Neural cell (in vitro differentiated cells): ENCODE measurements at regions not wholly inside any gene's neighbourhood (a gene's known extent, or its start where the extent isn't known, plus 50 kb on each side); places are given as distances from the start of the nearest gene placed in this dataset.

Experiments
- H2AFZ ChIP-seq: fragments of 200-600, 300-800 bp; sonication (generic), shearing (Covaris generic); 2 replicates; pipeline ENCODE4 v1.6.0; 2014; ENCODE audit warnings: low read depth, mild to moderate bottlenecking, antibody characterized with exemption, low read length, moderate library complexity
- H3F3A ChIP-seq: fragments of 200-600 bp; shearing (Covaris generic); 2 replicates; pipeline ENCODE4 v1.6.1; 2016; ENCODE audit warnings: mild to moderate bottlenecking, moderate library complexity, mixed read lengths, antibody characterized with exemption, low read length; ENCODE audit not compliant: insufficient read depth, poor library complexity, severe bottlenecking
- H3K27ac ChIP-seq: fragments of 200-600, 300-800 bp; sonication (generic), shearing (Covaris generic); 2 replicates; pipeline ENCODE4 v1.5.1; 2014; ENCODE audit warnings: mild to moderate bottlenecking, low read length, moderate library complexity
- H3K27me3 ChIP-seq: fragments of 300-800, 200-600 bp; sonication (generic), shearing (Covaris generic); 2 replicates; pipeline ENCODE4 v1.6.0; 2014; ENCODE audit warnings: mild to moderate bottlenecking, low read depth, low read length, moderate library complexity; ENCODE audit not compliant: insufficient read depth
- H3K36me3 ChIP-seq: fragments of 300-800, 200-600 bp; sonication (generic), shearing (Covaris generic); 2 replicates; pipeline ENCODE4 v1.5.1; 2014; ENCODE audit warnings: mild to moderate bottlenecking, antibody characterized with exemption, low read length, moderate library complexity; ENCODE audit not compliant: insufficient read depth
- H3K4me2 ChIP-seq: fragments of 300-800, 200-600 bp; sonication (generic), shearing (Covaris generic); 2 replicates; pipeline ENCODE4 v1.6.0; 2014; ENCODE audit warnings: mild to moderate bottlenecking, low read length
- H3K4me3 ChIP-seq: fragments of 300-800, 200-600 bp; sonication (generic), shearing (Covaris generic); 2 replicates; pipeline ENCODE4 v1.5.1; 2014; ENCODE audit warnings: mild to moderate bottlenecking, low read length, moderate library complexity
- H3K79me2 ChIP-seq: fragments of 200-600 bp; shearing (Covaris generic); replicated peaks from 2 replicates; pipeline ENCODE4 v1.6.0; 2014; ENCODE audit warnings: mild to moderate bottlenecking, low read length, moderate library complexity; ENCODE audit not compliant: insufficient read depth
- H3K9ac ChIP-seq: fragments of 300-800, 200-600 bp; sonication (generic), shearing (Covaris generic); 2 replicates; pipeline ENCODE4 v1.6.1; 2016; ENCODE audit warnings: mild to moderate bottlenecking, low read length, mixed read lengths
- H3K9me2 ChIP-seq: fragments of 200-600 bp; shearing (Covaris generic); 2 replicates; pipeline ENCODE4 v1.6.1; 2016; ENCODE audit warnings: mild to moderate bottlenecking, low read length, mixed read lengths; ENCODE audit not compliant: insufficient read depth
- H3K9me3 ChIP-seq: fragments of 200-600, 300-800 bp; sonication (generic), shearing (Covaris generic); 2 replicates; pipeline ENCODE4 v1.6.1; 2016; ENCODE audit warnings: mild to moderate bottlenecking, mixed run types, low read length, moderate library complexity, mixed read lengths
- H4K20me1 ChIP-seq: fragments of 200-600 bp; shearing (Covaris generic); 2 replicates; pipeline ENCODE4 v1.6.1; 2016; ENCODE audit warnings: mild to moderate bottlenecking, mixed run types; ENCODE audit not compliant: insufficient read depth
- CTCF ChIP-seq: fragments of 450-650 bp; IDR thresholded peaks from 2 replicates; pipeline ENCODE4 v1.5.1; 2014; ENCODE audit warnings: antibody characterized with exemption, mild to moderate bottlenecking, moderate library complexity; ENCODE audit not compliant: poor library complexity, severe bottlenecking
- EP300 ChIP-seq: fragments of 450-650 bp; conservative IDR thresholded peaks from 2 replicates; pipeline ENCODE4 v1.6.1; 2014; ENCODE audit warnings: antibody characterized with exemption, mild to moderate bottlenecking, moderate library complexity; ENCODE audit not compliant: poor library complexity, severe bottlenecking
- EZH2 ChIP-seq: fragments of 200-600, 300-800 bp; shearing (Covaris generic), sonication (generic); IDR thresholded peaks from 2 replicates; pipeline ENCODE4 v1.6.1; 2014; ENCODE audit warnings: antibody characterized with exemption, low read length, borderline replicate concordance, mild to moderate bottlenecking; ENCODE audit not compliant: insufficient read depth, poor library complexity, severe bottlenecking
- MXI1 ChIP-seq: fragments of 450-650 bp; conservative IDR thresholded peaks from 2 replicates; pipeline ENCODE4 v1.6.1; 2014; ENCODE audit warnings: antibody characterized with exemption, mild to moderate bottlenecking; ENCODE audit not compliant: poor library complexity, severe bottlenecking
- POLR2AphosphoS5 ChIP-seq: IDR thresholded peaks from 2 replicates; pipeline ENCODE4 v1.6.1; 2012
- RAD21 ChIP-seq: fragments of 450-650 bp; conservative IDR thresholded peaks from 2 replicates; pipeline ENCODE4 v1.6.1; 2014; ENCODE audit warnings: antibody characterized with exemption, mild to moderate bottlenecking, moderate library complexity
- REST ChIP-seq: IDR thresholded peaks from 2 replicates; pipeline ENCODE4 v1.6.1; 2012; ENCODE audit warnings: borderline replicate concordance
- SMC3 ChIP-seq: fragments of 450-650 bp; conservative IDR thresholded peaks from 2 replicates; pipeline ENCODE4 v1.6.1; 2014; ENCODE audit warnings: antibody characterized with exemption, mild to moderate bottlenecking, moderate library complexity; ENCODE audit not compliant: poor library complexity
- TAF1 ChIP-seq: IDR thresholded peaks from 2 replicates; pipeline ENCODE4 v1.6.1; 2012; ENCODE audit warnings: low read depth

GRCh38 chr4:158074851-158075250, 98.0 kb downstream of the GASK1B start:
- no peak overlapping the region for H3K27ac ChIP-seq

GRCh38 chr4:158071931-158072330, 100.9 kb downstream of the GASK1B start:
- H3K27me3 ChIP-seq: no peaks in the 10 kb centered on the region
- no peaks in the 10 kb centered on the region for H3F3A ChIP-seq
- H3K9ac ChIP-seq: no peak overlapping the region
- H3K36me3 ChIP-seq: no peaks in the 10 kb centered on the region
- no peaks in the 10 kb centered on the region for H3K9me2 ChIP-seq
- no peaks in the 10 kb centered on the region for H3K9me3 ChIP-seq
- no peak overlapping the region for H2AFZ ChIP-seq
- no peaks in the 10 kb centered on the region for H3K79me2 ChIP-seq
- no peaks in the 10 kb centered on the region for H4K20me1 ChIP-seq
- TF ChIP-seq POLR2AphosphoS5: no peak
- no peak for TF ChIP-seq CTCF
- no peak overlapping the region for H3K4me3 ChIP-seq
- H3K4me2 ChIP-seq: no peak overlapping the region
- H3K27ac ChIP-seq: no peak overlapping the region

More at GRCh38 chr4:158074851-158075250, 98.0 kb downstream of the GASK1B start:
- H3K79me2 ChIP-seq: no peaks in the 10 kb centered on the region
- no peaks in the 10 kb centered on the region for H4K20me1 ChIP-seq
- no peaks in the 10 kb centered on the region for H3K27me3 ChIP-seq
- no peak overlapping the region for H2AFZ ChIP-seq
- no peak overlapping the region for H3K9ac ChIP-seq
- no peaks in the 10 kb centered on the region for H3F3A ChIP-seq
- TF ChIP-seq TAF1 (no peak), POLR2AphosphoS5 (no peak), RAD21 (no peak), REST (no peak), CTCF (no peak), EP300 (no peak), MXI1 (no peak), EZH2 (no peak), SMC3 (no peak)
- no peak overlapping the region for H3K4me3 ChIP-seq
- H3K9me3 ChIP-seq: no peaks in the 10 kb centered on the region
- no peaks in the 10 kb centered on the region for H3K36me3 ChIP-seq
- peak overlapping the region; percentile 13 for H3K4me2 ChIP-seq
- H3K9me2 ChIP-seq: no peaks in the 10 kb centered on the region
